ELF-1 (cell line): ENCODE measurements at regions not wholly inside any gene's neighbourhood (a gene's known extent, or its start where the extent isn't known, plus 50 kb on each side); places are given as distances from the start of the nearest gene placed in this dataset.
A peak's percentile ranks its signal among the peaks of the same experiment; 100 is the strongest.

ENCODE experiments used
- DNase-seq: peaks from one replicate; pipeline ENCODE4 v3.0.0-alpha.2; 2016; ENCODE audit warnings: low read depth, low spot score

DNA sequence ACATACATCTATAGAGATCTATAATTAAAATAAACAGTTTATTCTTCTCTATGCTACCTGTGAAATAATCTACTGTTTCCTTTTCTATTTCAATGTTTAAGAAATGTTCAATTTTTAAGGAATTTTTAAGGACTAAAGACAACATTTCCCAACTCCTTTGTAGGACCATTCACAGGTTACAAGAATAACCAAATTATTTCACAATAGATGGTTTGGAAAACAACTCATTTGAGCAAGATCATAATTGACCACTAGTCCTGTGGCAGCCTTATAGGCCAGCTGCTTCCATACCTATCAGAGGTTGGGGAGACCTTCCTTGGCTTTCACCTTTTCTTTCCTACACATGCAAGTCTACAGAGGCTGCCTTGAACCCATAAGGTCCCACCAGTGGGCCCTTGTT is 193.7 kb downstream of the TTC39B start:
- DNase-seq: no peak

GRCh38 chr9:15111071-15111470 is 195.9 kb downstream of the TTC39B start:
- no peak for DNase-seq

DNA sequence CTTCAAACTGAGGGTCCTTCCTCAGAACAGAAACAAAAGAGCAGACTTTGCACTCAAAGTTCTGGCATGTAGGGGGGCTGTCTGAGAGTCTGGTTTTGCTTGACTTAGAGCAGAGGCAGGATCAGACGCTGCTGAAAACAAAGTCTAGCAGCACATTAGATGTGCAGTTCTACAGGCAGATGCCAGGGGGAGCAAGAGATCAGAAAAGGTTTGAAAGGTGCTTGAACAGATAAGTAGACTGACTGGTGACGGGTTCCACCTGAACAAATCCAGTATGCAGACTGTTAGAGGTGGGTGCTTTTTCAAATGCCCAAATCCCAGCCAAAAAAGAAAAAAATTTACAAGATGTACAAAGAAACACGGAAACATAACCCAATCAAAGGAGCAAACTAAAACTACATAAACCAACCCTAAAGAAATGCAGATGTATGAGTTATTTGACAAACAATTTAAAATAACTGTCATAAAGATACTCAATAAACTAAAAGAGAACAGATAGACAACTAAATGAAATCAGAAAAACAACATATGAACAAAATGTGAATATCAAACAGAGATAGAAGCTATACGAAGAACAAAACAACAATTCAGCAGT is 194.7 kb upstream of the FREM1 start:
- DNase-seq: peak; percentile 60

GRCh38 chr9:15103290-15103689 is 193.1 kb upstream of the FREM1 start:
- DNase-seq: no peak

- DNase-seq: no peak
Measured at GRCh38 chr9:15101095-15101494, 190.9 kb upstream of the FREM1 start.

- no peak for DNase-seq
Measured at GRCh38 chr9:15100571-15100970, 190.3 kb upstream of the FREM1 start.

DNA sequence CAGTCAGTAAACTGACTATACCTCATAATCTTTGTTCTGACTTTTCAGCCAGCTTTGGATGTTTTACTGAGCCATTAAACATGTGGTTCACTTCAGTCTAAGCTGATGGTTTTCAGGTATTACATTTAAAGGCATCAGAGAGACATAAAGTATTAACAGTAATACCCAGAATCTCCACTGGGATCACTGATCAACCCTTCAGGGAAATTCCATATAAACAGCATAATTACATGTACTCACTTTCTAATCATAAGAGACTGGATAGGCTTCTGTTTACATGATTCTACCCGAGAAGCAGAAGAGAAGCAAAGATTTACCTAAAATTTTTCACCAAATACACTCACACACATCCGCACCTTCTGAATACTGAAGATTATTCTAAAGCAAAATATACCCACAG is 186.7 kb upstream of the FREM1 start:
- DNase-seq: no peak

DNA sequence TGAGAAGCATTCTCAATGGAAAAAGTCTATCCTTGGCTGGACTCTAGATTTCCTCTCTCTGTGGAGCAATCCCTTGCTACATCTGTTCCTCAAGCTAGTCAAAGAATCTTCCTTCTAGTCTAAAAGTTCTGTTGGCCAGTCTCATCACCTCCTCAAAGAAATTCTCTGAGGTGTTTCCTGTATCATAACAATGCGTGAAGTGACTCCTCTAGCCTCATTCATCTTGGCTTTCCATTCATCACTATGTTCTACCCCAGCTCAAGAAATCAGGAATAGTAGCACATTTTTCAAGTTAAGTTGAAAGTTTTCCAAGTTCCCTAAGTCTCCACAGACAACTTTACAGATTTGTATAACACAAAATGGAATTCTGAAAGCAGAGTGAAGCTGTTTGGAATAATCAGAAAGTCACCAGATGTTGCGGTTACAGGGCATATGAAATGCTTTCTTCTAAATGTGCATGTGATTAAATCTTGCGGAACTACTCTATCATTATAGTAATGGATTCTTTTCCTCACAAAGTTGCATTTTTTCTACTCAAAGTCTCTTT is 176.6 kb upstream of the FREM1 start:
- no peak for DNase-seq

DNA sequence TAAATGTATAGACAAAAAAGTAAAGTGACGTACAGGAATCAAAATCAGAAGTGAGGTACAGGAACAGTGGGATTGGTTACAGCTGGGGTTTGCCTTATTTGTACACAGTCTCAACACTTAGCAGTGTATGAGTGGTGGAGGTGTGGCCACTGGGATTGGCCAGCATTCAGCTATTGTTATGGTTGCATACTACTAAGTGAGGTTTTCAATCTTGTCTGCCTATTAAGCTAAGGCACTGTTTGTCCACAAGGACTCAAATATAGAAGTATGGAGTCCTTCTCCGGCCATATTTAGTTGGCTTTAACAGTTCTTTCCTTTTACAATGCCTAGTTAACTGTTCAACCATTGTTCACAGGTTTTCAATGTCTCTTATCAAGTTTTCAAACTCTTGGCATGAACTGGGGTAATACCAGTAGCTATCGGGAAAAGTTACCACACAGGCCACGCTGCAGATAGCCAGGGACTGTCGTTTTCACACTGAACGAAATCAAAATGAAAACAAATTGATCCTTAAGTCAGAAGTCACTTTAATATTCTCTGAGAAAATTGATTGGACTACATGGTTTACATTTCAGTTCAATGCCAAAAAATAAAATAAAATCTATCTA is 176.0 kb upstream of the FREM1 start:
- no peak for DNase-seq

DNA sequence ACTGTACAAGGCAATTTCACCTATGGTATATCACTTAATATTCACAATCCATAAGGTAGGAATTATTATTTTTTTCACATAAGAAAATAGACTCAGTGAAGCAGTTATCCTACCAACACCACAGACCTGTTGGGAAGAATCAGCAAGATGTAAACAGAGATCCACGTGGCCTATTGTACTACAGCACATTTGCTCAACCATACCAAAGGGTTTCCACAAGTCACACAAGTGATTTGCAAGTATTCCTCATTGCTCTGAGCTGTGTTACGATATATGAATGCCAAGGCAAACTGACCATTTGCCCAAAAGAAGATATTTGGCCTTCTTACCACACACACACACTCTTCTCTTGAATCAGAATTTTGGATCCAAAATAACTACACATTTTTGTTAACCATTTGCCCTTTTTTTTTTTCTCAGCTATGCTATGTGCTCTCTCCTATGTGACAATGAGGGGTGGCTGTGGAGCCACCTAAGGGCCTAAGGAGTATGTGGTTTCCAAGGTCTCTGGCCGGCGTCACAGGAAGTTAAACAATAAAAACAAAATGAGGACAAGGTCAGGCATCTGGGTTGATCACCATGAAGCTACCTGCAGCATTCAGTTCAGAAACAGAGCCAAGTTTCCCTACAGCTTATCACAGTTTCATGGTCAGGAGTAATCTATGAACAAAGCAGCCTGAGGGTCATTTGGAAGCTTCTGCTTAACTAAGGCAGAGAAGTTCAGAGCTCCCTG is 171.0 kb upstream of the FREM1 start:
- no peak for DNase-seq

DNA sequence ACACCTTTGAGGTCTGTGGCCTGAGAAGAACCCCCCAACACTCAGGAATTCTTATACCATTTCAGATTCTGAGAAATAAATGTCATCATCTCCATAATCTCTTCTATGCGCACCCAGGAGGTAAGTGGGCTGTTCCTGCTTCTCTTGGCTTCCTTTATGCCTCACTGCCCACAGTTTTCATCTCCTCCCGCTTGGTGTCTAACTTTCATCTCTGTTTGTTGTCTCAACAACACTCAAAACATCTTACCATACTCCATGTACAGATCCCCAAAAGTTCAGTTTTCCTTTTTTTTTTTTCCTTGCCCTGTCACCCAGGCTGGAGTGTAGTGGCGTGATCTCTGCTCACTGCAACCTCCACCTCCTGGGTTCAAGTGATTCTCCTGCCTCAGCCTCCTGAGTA is 170.2 kb upstream of the FREM1 start:
- no peak for DNase-seq

DNA sequence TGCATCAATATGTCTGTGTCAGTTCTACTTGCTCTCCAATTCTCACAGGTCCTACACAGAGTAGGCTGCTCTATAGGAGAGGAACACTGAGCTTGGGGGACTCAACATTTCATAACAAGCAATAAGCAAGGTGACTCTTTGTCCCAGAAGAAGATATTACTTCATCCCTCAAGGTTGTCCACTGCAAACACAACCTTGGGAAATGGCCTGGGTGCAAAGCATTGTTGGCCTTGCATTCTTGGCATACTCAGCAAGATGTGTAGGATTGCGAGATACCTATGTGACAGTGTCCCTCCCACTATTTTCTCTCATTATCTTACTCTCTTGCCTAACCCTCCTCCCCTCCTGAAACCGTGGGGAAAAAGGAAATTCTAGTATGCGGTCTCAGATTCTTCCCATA is 169.8 kb upstream of the FREM1 start:
- DNase-seq: no peak

- no peak for DNase-seq
Measured at GRCh38 chr9:15077946-15078729, 167.9 kb upstream of the FREM1 start.

DNA sequence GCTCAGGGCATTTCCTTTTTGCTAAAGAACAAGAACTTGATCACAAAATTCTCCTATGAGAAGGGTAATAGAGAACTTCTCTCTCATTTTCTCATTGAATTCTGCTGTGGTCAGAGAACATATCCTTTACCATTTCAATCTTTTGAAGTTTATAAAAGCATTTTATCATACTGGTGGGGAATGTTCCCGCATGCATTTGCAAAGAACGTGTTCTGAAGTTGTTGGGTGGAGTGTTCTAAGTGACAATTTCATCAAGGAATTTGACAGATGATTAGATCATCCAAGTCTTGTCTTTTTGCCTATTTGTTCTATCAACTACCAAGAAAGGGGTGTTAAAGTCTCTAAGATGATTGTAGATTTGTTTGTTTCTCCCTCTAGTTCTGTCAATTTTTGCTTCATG is 163.4 kb upstream of the FREM1 start:
- DNase-seq: no peak

DNA sequence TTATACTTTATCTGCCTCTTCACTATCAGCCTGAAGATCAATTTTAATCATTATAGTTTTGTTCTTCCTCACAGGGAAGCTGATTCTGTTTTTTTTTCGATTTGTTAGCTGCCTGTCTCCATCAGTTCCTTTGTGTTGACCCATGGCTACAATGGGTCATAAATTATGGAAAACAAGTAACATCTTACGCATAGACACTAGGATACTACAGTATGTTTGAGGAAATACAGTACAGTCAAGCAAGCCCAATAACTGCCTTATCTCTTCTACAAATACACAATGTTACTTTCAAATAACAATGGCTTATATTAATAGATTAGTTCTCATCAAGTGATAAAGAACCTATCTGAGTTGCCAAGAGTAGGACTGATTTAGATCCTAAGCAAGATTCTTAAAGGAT is 160.5 kb upstream of the FREM1 start:
- DNase-seq: no peak

DNA sequence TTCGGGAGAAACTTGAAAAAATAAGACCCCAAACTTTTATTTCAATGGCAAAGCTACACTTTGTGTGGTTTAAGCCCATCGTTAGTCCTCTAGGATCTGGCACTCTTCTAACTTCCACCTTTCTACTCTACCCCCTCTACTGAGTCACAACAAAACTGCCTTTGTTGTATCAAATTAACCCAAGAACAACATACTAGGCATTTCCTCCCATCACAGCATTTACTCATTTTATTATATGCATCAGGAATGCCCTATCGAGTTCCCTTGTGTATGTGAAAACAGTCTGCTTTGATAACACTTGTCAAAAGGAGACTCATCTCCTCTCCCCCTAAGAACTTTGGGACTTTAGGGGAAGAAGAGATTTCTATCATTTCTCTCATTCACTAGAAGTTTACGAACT is 158.9 kb upstream of the FREM1 start:
- DNase-seq: no peak

DNA sequence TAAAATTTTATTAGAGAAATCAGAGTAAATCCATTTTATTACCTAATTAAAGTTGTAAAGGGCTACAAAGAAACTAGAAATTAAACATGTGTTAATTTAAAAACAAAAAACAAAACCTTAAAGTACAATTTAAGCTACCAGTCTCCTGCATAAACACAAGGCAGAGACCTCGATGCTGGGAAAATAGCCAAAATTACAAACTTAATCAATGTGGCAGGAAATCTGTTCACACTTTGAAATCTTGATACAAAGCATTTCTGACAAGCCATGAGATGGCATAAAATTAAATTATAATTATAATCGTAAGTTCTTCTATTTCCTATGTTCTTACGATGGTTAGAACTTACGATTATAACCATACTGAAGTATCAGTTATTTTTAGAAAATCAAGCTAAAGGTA is 158.0 kb upstream of the FREM1 start:
- DNase-seq: no peak

GRCh38 chr9:15059003-15059402 is 148.8 kb upstream of the FREM1 start:
- no peak for DNase-seq

DNA sequence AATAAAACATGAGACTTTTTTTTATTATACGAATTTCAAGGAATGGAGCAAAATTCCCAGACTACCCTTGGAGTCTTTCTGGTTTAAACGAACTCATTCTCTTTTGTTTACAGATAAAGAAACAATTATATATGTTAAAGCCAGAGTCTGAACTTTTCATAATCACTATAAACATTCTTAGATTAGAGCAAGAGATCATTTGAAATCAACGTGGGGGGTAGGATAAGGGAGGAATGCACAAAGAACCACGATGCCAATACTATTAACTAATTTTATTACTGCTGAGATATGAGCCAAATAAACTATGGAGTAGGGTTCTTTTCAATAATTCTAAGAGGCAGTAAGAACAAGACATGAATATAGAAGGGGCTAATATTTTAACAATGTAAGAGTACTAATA is 148.0 kb upstream of the FREM1 start:
- DNase-seq: no peak

- peak; percentile 29 for DNase-seq
Measured at GRCh38 chr9:15055284-15055683, 145.1 kb upstream of the FREM1 start.

- no peak for DNase-seq
Measured at GRCh38 chr9:15048772-15049171, 138.5 kb upstream of the FREM1 start.

GRCh38 chr9:15047028-15047551 is 136.9 kb upstream of the FREM1 start:
- DNase-seq: no peak
